ENCODE measurements at regions not wholly inside any gene's neighbourhood (a gene's known extent, or its start where the extent isn't known, plus 50 kb on each side); places are given as distances from the start of the nearest gene placed in this dataset.
"Not testable (repeated sequence)": the region's sequence is repeated elsewhere in the genome, so short reads cannot be mapped to it uniquely, and the experiment has no call there.

DNA sequence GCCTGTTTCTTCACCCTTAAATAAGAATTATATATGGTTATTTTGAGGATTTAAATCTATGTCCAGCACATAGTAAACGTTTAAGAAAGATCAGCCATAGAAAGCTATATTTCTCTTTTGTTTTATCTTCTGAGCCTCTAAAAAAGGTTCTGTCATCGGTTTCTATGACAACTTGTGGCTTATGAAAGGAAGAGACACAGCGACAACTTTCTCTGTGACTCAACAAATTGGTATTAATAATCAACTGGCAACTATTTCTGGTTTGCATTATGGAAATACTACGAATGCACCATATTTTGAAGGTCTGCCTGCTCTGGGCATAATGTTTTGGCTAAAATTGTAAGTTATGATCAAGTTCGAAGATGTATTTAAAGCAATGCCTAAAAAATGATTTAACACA, 751.0 kb downstream of the CD109 start:
- DNase-seq (no peak), ATAC-seq (no peak)
- Histone ChIP-seq H3K4me1 (no peaks in the 10 kb centered on the region), H3K27ac (no peak overlapping the region), H3K9me3 (no peaks in the 10 kb centered on the region), H3K36me3 (no peaks in the 10 kb centered on the region), H3K4me3 (no peak overlapping the region), H3K27me3 (ENCODE audit: low read depth) (no peaks in the 10 kb centered on the region)
- TF ChIP-seq, protein P1, sequence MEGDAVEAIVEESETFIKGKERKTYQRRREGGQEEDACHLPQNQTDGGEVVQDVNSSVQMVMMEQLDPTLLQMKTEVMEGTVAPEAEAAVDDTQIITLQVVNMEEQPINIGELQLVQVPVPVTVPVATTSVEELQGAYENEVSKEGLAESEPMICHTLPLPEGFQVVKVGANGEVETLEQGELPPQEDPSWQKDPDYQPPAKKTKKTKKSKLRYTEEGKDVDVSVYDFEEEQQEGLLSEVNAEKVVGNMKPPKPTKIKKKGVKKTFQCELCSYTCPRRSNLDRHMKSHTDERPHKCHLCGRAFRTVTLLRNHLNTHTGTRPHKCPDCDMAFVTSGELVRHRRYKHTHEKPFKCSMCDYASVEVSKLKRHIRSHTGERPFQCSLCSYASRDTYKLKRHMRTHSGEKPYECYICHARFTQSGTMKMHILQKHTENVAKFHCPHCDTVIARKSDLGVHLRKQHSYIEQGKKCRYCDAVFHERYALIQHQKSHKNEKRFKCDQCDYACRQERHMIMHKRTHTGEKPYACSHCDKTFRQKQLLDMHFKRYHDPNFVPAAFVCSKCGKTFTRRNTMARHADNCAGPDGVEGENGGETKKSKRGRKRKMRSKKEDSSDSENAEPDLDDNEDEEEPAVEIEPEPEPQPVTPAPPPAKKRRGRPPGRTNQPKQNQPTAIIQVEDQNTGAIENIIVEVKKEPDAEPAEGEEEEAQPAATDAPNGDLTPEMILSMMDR (IDR thresholded peaks at IDR 0.05), result no peak
- intact Hi-C loops (cut with DNase I), result no loop called here

DNA sequence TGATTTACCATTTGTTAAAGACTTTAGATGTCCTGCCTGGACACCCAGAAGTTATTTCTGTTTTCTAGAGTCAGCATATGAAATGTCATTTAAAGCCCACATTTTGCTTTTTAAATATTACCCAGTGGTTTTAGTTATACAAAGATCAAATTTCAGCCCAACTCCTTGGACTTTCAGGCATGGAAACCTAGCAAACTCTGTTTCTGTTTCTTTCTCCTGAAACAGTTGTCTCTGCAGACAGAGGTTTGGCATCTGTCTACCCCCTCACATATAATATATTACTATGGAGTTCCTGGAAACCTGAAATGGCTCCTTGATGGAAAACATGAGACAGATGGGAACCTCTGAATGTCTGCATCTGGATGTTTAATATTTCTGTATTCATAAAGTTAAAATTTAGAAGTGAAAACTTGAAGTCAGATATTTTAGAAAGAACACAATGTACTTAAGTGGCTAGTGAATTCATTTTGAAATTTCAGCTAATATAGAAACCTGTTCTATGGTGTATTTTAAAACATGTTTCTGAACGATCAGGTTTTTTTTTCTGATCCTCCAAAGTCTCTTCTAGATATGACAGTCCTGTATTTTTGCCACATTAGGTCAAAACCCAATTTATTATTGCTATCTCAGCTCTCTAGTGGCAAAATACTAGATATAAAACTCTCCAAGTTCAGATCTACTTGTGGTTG, 743.3 kb downstream of the CD109 start:
- ATAC-seq (no peak), DNase-seq (no peak)
- intact Hi-C loops (cut with DNase I), result no loop called here

DNA sequence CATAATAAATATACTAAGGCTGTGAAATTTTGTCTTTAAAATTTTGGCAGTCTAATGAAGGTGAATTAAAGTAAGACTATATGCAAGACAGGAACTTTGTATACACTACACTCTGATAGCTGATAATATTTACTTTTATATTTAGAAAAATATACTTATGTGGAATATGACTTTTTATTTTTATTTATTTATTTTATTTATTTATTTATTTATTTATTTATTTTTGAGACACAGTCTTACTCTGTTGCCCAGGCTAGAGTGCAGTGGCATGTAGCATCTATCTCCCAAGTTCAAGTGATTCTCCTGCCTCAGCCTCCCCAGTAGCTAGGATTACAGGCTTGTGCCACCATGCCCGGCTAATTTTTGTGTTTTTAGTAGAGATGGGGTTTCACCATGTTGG, 742.4 kb downstream of the CD109 start:
- intact Hi-C loops (cut with DNase I); H3K27me3 ChIP-seq (ENCODE audit: low read depth); H3K4me3 ChIP-seq; H3K27ac ChIP-seq; H3K4me1 ChIP-seq; ATAC-seq; H3K9me3 ChIP-seq; DNase-seq; H3K36me3 ChIP-seq: not testable (repeated sequence)

More for the DNA sequence above, 743.3 kb downstream of the CD109 start:
- no peaks in the 10 kb centered on the region for H3K36me3 ChIP-seq
- TF ChIP-seq, protein P1 (IDR thresholded peaks at IDR 0.05), result no peak
- H3K4me3 ChIP-seq, result no peak overlapping the region
- H3K27ac ChIP-seq, result no peak overlapping the region
- H3K4me1 ChIP-seq, result no peaks in the 10 kb centered on the region
- no peaks in the 10 kb centered on the region for H3K9me3 ChIP-seq
- no peaks in the 10 kb centered on the region for H3K27me3 ChIP-seq (ENCODE audit: low read depth)

DNA sequence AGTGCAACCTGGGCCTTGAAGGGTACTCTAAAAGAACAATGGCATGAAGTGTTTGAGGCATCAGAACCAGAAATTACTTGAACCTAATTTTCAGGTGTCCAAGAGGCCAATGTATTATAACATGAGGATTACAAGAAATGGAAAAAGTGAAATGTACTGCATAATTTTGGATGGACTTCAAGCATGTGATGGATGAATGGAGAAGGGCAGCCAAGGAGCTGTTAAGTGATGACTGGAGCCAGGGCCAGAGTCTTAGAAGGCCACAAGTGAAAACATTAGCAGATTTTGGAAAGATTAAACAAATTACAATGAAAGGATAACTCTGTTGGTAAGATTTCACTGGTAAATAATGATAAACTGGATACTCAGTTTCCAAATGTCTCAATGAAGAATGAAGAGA, 738.2 kb downstream of the CD109 start:
- DNase-seq (no peak), ATAC-seq (no peak)
- Histone ChIP-seq H3K4me1 (no peaks in the 10 kb centered on the region), H3K4me3 (no peak overlapping the region), H3K27ac (no peak overlapping the region), H3K9me3 (no peaks in the 10 kb centered on the region), H3K27me3 (ENCODE audit: low read depth) (no peaks in the 10 kb centered on the region), H3K36me3 (no peaks in the 10 kb centered on the region)
- intact Hi-C loops (cut with DNase I), result no loop called here
- TF ChIP-seq, protein P1 (IDR thresholded peaks at IDR 0.05), result no peak

DNA sequence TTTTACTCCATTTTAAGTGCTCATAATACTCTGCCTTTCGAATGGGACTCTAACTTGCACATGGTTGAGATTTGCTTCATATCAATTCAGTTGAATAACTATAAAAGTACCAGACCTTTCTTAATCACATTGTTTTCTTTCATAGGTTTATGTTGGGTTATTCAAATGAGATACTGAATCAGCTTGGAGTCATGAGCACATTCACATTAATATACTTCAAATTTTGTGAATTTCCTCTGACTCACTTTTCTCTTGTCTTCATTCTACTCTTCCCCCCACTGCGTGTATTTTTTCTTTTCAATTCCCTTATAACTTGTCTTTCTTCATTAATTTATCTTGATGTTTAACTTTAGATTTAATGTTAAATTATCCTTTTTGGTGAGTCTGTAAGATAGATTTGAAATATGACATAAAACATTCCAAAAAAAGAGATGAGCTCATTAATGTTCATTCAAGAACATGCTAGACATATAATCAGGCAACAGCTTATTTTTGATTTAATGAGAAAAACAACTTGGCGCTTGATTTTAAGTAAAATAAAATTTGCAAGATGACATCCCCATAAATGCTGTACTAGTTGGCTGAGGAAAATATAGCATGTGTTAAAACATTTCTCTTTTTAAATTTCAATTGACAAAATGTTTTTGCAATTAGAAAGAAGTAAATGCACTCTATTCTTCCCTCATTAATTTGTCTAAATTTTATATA, 736.0 kb downstream of the CD109 start:
- Histone ChIP-seq H3K4me1 (no peaks in the 10 kb centered on the region), H3K4me3 (no peak overlapping the region), H3K9me3 (no peaks in the 10 kb centered on the region), H3K27ac (no peak overlapping the region), H3K27me3 (ENCODE audit: low read depth) (no peaks in the 10 kb centered on the region), H3K36me3 (no peaks in the 10 kb centered on the region)
- ATAC-seq, result no peak
- TF ChIP-seq, protein P1 (IDR thresholded peaks at IDR 0.05), result no peak
- DNase-seq, result no peak
- intact Hi-C loops (cut with DNase I), result no loop called here

DNA sequence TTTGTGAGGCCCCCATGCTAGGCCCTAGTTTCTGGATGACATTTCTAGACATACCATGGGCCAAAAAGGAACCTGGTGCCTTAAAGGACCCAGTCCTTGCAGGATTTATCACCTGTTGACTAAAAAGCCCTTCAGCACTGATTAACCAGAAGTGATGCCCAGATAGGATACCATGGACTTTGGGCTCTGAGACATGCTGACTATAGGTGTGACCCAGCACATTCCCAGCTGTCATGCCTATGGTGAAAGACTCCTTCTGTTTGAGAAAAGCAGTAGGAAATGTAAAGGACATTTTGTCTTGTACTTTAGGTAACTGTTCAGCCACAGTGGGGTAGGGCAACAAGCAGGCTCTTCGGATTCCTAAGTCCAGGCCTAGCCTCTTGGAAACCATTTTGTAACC, 724.2 kb downstream of the CD109 start:
- DNase-seq (no peak), ATAC-seq (no peak)
- no peaks in the 10 kb centered on the region for H3K36me3 ChIP-seq
- TF ChIP-seq, protein P1 (IDR thresholded peaks at IDR 0.05), result no peak
- H3K27me3 ChIP-seq (ENCODE audit: low read depth), result no peaks in the 10 kb centered on the region
- no peak overlapping the region for H3K27ac ChIP-seq
- H3K4me3 ChIP-seq, result no peak overlapping the region
- H3K9me3 ChIP-seq, result no peaks in the 10 kb centered on the region
- intact Hi-C loops (cut with DNase I), result no loop called here
- H3K4me1 ChIP-seq, result no peaks in the 10 kb centered on the region
